ENCODE measurements at regions not wholly inside any gene's neighbourhood (a gene's known extent, or its start where the extent isn't known, plus 50 kb on each side); places are given as distances from the start of the nearest gene placed in this dataset.

- Histone ChIP-seq H3K4me1 (ENCODE audit: control insufficient read depth in 2 of 2, insufficient read depth in 1 of 2, low read depth in 1 of 2, low read length in 2 of 2) (peaks cover 0 to 2% of the 10 kb centered on the region in 2 donors), H2BK12ac (ENCODE audit: low read length) (no peak overlapping the region), H3K4me3 (ENCODE audit: low read length in 2 of 2) (no peak overlapping the region), H3K9ac (ENCODE audit: low read depth, low read length, poor library complexity) (no peak overlapping the region), H3K4me2 (ENCODE audit: insufficient read depth, low read length, poor library complexity, severe bottlenecking) (no peak overlapping the region), H3K27me3 (ENCODE audit: control insufficient read depth in 3 of 3, insufficient read depth in 3 of 3, low read depth in 1 of 3, low read length in 3 of 3) (no peaks in the 10 kb centered on the region), H3K9me3 (replicated peaks in 1 of 2; ENCODE audit: control insufficient read depth in 2 of 2, insufficient read depth in 1 of 2, low read depth in 1 of 2, low read length in 2 of 2) (no peaks in the 10 kb centered on the region), H4K8ac (ENCODE audit: low read depth, low read length) (no peak overlapping the region), H2AK5ac (ENCODE audit: low read depth, low read length) (no peak overlapping the region), H3K79me1 (ENCODE audit: low read depth, low read length) (no peaks in the 10 kb centered on the region), H3K27ac (replicated peaks; ENCODE audit: low read length) (no peak overlapping the region), H3K4ac (ENCODE audit: low read length) (no peak overlapping the region), H2AFZ (ENCODE audit: low read length) (no peak overlapping the region), H2BK5ac (ENCODE audit: low read length) (no peak overlapping the region), H3K23ac (ENCODE audit: low read depth, low read length, poor library complexity) (no peak overlapping the region), H2BK15ac (ENCODE audit: low read length) (no peak overlapping the region), H3K36me3 (replicated peaks in 1 of 2; ENCODE audit: control insufficient read depth in 2 of 2, insufficient read depth in 2 of 2, low read length in 2 of 2) (no peaks in the 10 kb centered on the region), H3K14ac (ENCODE audit: low read length) (no peak overlapping the region), H3K18ac (ENCODE audit: low read length) (no peak overlapping the region), H2BK120ac (ENCODE audit: low read depth, low read length) (no peak overlapping the region), H4K91ac (ENCODE audit: low read depth, low read length, poor library complexity) (no peak overlapping the region)
- no peak for DNase-seq (ENCODE audit: low spot score)
- no CpG with 5 or more reads among the region's 3 CpGs for WGBS, 2 donors (ENCODE audit: extremely low coverage in 2 of 2, insufficient read length in 2 of 2, insufficient replicate concordance in 1 of 2)
These were observed 478.8 kb downstream of the NEBL start for GRCh38 chr10:20418286-20418685.

DNA sequence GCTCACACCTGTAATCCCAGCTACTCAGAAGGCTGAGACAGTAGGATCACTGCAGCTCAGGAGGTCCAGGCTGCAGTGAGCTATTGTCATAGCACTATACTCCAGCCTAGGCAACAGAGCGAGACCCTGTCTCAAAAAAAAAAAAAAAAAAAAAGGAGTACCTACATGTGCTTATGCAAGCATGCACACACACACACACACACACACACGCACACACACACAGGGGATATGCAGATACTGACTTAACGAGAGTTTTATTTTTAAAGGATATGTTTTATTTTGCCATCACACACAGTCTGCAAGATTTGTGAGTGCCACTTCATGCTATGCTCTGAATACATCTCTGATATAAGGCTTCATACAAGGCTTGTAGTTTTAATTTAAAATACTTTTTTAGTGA is 479.3 kb downstream of the NEBL start:
- Histone ChIP-seq H3K9ac (ENCODE audit: low read depth, low read length, poor library complexity) (no peak overlapping the region), H3K27ac (replicated peaks; ENCODE audit: low read length) (no peak overlapping the region), H4K91ac (ENCODE audit: low read depth, low read length, poor library complexity) (no peak overlapping the region), H2AFZ (ENCODE audit: low read length) (no peak overlapping the region), H3K36me3 (replicated peaks in 1 of 2; ENCODE audit: control insufficient read depth in 2 of 2, insufficient read depth in 2 of 2, low read length in 2 of 2) (no peaks in the 10 kb centered on the region), H2BK12ac (ENCODE audit: low read length) (no peak overlapping the region), H4K8ac (ENCODE audit: low read depth, low read length) (no peak overlapping the region), H3K4me2 (ENCODE audit: insufficient read depth, low read length, poor library complexity, severe bottlenecking) (no peak overlapping the region), H3K18ac (ENCODE audit: low read length) (no peak overlapping the region), H3K23ac (ENCODE audit: low read depth, low read length, poor library complexity) (no peak overlapping the region), H2BK15ac (ENCODE audit: low read length) (no peak overlapping the region), H3K9me3 (replicated peaks in 1 of 2; ENCODE audit: control insufficient read depth in 2 of 2, insufficient read depth in 1 of 2, low read depth in 1 of 2, low read length in 2 of 2) (no peaks in the 10 kb centered on the region), H3K14ac (ENCODE audit: low read length) (no peak overlapping the region), H3K4me1 (ENCODE audit: control insufficient read depth in 2 of 2, insufficient read depth in 1 of 2, low read depth in 1 of 2, low read length in 2 of 2) (peaks cover 0 to 2% of the 10 kb centered on the region in 2 donors), H2BK120ac (ENCODE audit: low read depth, low read length) (no peak overlapping the region), H2BK5ac (ENCODE audit: low read length) (no peak overlapping the region), H3K27me3 (ENCODE audit: control insufficient read depth in 3 of 3, insufficient read depth in 3 of 3, low read depth in 1 of 3, low read length in 3 of 3) (no peaks in the 10 kb centered on the region), H3K4me3 (ENCODE audit: low read length in 2 of 2) (no peak overlapping the region), H2AK5ac (ENCODE audit: low read depth, low read length) (no peak overlapping the region), H3K79me1 (ENCODE audit: low read depth, low read length) (no peaks in the 10 kb centered on the region), H3K4ac (ENCODE audit: low read length) (no peak overlapping the region)
- no peak for DNase-seq (ENCODE audit: low spot score)
- WGBS, 2 donors (ENCODE audit: extremely low coverage in 2 of 2, insufficient read length in 2 of 2, insufficient replicate concordance in 1 of 2): no CpG with 5 or more reads among the region's 3 CpGs

- Histone ChIP-seq H3K9me3 (replicated peaks in 1 of 2; ENCODE audit: control insufficient read depth in 2 of 2, insufficient read depth in 1 of 2, low read depth in 1 of 2, low read length in 2 of 2) (no peaks in the 10 kb centered on the region), H4K91ac (ENCODE audit: low read depth, low read length, poor library complexity) (no peak overlapping the region), H3K36me3 (replicated peaks in 1 of 2; ENCODE audit: control insufficient read depth in 2 of 2, insufficient read depth in 2 of 2, low read length in 2 of 2) (no peaks in the 10 kb centered on the region), H3K4me1 (ENCODE audit: control insufficient read depth in 2 of 2, insufficient read depth in 1 of 2, low read depth in 1 of 2, low read length in 2 of 2) (peaks cover 0 to 2% of the 10 kb centered on the region in 2 donors), H4K8ac (ENCODE audit: low read depth, low read length) (no peak overlapping the region), H3K18ac (ENCODE audit: low read length) (no peak overlapping the region), H3K27me3 (ENCODE audit: control insufficient read depth in 3 of 3, insufficient read depth in 3 of 3, low read depth in 1 of 3, low read length in 3 of 3) (no peaks in the 10 kb centered on the region), H2BK15ac (ENCODE audit: low read length) (no peak overlapping the region), H2BK12ac (ENCODE audit: low read length) (no peak overlapping the region), H2BK5ac (ENCODE audit: low read length) (no peak overlapping the region), H3K4ac (ENCODE audit: low read length) (no peak overlapping the region), H3K4me3 (ENCODE audit: low read length in 2 of 2) (no peak overlapping the region), H3K14ac (ENCODE audit: low read length) (no peak overlapping the region), H2BK120ac (ENCODE audit: low read depth, low read length) (no peak overlapping the region), H3K4me2 (ENCODE audit: insufficient read depth, low read length, poor library complexity, severe bottlenecking) (no peak overlapping the region), H3K79me1 (ENCODE audit: low read depth, low read length) (no peaks in the 10 kb centered on the region), H2AK5ac (ENCODE audit: low read depth, low read length) (no peak overlapping the region), H3K9ac (ENCODE audit: low read depth, low read length, poor library complexity) (no peak overlapping the region), H2AFZ (ENCODE audit: low read length) (no peak overlapping the region), H3K23ac (ENCODE audit: low read depth, low read length, poor library complexity) (no peak overlapping the region), H3K27ac (replicated peaks; ENCODE audit: low read length) (no peak overlapping the region)
- no CpG with 5 or more reads among the region's 2 CpGs for WGBS, 2 donors (ENCODE audit: extremely low coverage in 2 of 2, insufficient read length in 2 of 2, insufficient replicate concordance in 1 of 2)
- no peak for DNase-seq (ENCODE audit: low spot score)
These were observed 481.4 kb downstream of the NEBL start for GRCh38 chr10:20415684-20416083.

DNA sequence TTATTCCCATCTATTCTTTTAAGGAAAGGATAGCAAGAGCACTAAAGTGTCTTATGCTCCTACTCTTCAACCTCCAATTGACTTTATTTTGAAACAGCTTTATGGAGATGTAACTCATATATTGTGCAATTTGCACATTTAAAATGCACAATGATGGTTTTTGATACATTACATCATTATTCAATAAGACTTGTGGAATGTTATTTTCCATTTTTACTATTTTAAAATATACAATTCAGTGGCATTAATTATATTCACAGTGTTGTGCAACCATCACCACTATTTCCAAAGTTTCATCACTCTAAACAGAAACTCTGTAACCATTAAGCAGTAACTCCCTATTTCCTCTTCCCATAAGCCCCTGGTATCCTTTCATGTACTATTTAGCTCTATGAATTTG is 489.8 kb downstream of the NEBL start:
- H2AFZ ChIP-seq (ENCODE audit: low read length): no peak overlapping the region
- no peak overlapping the region for H2AK5ac ChIP-seq (ENCODE audit: low read depth, low read length)
- H3K9ac ChIP-seq (ENCODE audit: low read depth, low read length, poor library complexity): no peak overlapping the region
- no peak overlapping the region for H4K91ac ChIP-seq (ENCODE audit: low read depth, low read length, poor library complexity)
- no peak overlapping the region for H3K4ac ChIP-seq (ENCODE audit: low read length)
- no peak overlapping the region for H4K8ac ChIP-seq (ENCODE audit: low read depth, low read length)
- no peak overlapping the region for H3K14ac ChIP-seq (ENCODE audit: low read length)
- H2BK5ac ChIP-seq (ENCODE audit: low read length): no peak overlapping the region
- H3K36me3 ChIP-seq (replicated peaks in 1 of 2; ENCODE audit: control insufficient read depth in 2 of 2, insufficient read depth in 2 of 2, low read length in 2 of 2): no peaks in the 10 kb centered on the region
- no peak for DNase-seq (ENCODE audit: low spot score)
- H3K9me3 ChIP-seq (replicated peaks in 1 of 2; ENCODE audit: control insufficient read depth in 2 of 2, insufficient read depth in 1 of 2, low read depth in 1 of 2, low read length in 2 of 2): no peaks in the 10 kb centered on the region
- no peak overlapping the region for H2BK15ac ChIP-seq (ENCODE audit: low read length)
- H3K4me1 ChIP-seq (ENCODE audit: control insufficient read depth in 2 of 2, insufficient read depth in 1 of 2, low read depth in 1 of 2, low read length in 2 of 2): peaks cover 0 to 3% of the 10 kb centered on the region in 2 donors
- no peak overlapping the region for H2BK12ac ChIP-seq (ENCODE audit: low read length)
- H3K4me2 ChIP-seq (ENCODE audit: insufficient read depth, low read length, poor library complexity, severe bottlenecking): no peak overlapping the region
- no peak overlapping the region for H3K27ac ChIP-seq (replicated peaks; ENCODE audit: low read length)
- no peak overlapping the region for H3K18ac ChIP-seq (ENCODE audit: low read length)
- H3K27me3 ChIP-seq (ENCODE audit: control insufficient read depth in 3 of 3, insufficient read depth in 3 of 3, low read depth in 1 of 3, low read length in 3 of 3): no peaks in the 10 kb centered on the region
- no peak overlapping the region for H3K23ac ChIP-seq (ENCODE audit: low read depth, low read length, poor library complexity)
- no peaks in the 10 kb centered on the region for H3K79me1 ChIP-seq (ENCODE audit: low read depth, low read length)
- no peak overlapping the region for H3K4me3 ChIP-seq (ENCODE audit: low read length in 2 of 2)
- no peak overlapping the region for H2BK120ac ChIP-seq (ENCODE audit: low read depth, low read length)

Data from neuronal stem cell (in vitro differentiated cells).